AG09319 (cell line): ENCODE measurements at regions not wholly inside any gene's neighbourhood (a gene's known extent, or its start where the extent isn't known, plus 50 kb on each side); places are given as distances from the start of the nearest gene placed in this dataset.

Experiments
- DNase-seq: peaks from one replicate; pipeline ENCODE4 v3.0.0-alpha.2; 2010; ENCODE audit warnings: low read depth; ENCODE audit errors: extremely low read depth
- TF ChIP-seq, protein P1 (sequence below): IDR thresholded peaks from 2 replicates; pipeline ENCODE4 v1.5.1; 2011; ENCODE audit warnings: low read depth, mild to moderate bottlenecking, inconsistent platforms, low read length, moderate library complexity

DNA sequence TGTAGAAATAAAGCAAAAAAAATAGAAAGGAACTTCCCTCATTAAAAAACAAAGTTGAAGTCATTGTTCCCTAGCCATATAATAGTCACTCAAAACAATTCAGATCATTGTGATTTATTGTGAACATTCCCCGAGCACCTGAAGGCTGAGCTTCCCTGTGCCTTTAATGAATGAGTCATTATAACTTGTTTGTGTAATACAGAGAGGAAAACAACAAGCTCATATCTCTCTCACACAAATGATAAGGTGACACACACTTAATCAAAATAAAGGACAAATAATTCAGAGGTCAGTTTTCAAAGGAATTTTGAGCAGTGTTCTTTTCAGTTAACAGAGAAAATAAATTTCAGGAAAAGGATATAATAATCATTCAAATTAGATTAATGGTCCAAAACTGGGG is 326.2 kb downstream of the DUSP10 start:
- TF ChIP-seq, protein P1, sequence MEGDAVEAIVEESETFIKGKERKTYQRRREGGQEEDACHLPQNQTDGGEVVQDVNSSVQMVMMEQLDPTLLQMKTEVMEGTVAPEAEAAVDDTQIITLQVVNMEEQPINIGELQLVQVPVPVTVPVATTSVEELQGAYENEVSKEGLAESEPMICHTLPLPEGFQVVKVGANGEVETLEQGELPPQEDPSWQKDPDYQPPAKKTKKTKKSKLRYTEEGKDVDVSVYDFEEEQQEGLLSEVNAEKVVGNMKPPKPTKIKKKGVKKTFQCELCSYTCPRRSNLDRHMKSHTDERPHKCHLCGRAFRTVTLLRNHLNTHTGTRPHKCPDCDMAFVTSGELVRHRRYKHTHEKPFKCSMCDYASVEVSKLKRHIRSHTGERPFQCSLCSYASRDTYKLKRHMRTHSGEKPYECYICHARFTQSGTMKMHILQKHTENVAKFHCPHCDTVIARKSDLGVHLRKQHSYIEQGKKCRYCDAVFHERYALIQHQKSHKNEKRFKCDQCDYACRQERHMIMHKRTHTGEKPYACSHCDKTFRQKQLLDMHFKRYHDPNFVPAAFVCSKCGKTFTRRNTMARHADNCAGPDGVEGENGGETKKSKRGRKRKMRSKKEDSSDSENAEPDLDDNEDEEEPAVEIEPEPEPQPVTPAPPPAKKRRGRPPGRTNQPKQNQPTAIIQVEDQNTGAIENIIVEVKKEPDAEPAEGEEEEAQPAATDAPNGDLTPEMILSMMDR: no peak
- no peak for DNase-seq

GRCh38 chr1:221416142-221416541 is 325.7 kb downstream of the DUSP10 start:
- TF ChIP-seq, protein P1: no peak
- no peak for DNase-seq

GRCh38 chr1:221416723-221417122 is 325.2 kb downstream of the DUSP10 start:
- DNase-seq: no peak
- TF ChIP-seq, protein P1: no peak

DNA sequence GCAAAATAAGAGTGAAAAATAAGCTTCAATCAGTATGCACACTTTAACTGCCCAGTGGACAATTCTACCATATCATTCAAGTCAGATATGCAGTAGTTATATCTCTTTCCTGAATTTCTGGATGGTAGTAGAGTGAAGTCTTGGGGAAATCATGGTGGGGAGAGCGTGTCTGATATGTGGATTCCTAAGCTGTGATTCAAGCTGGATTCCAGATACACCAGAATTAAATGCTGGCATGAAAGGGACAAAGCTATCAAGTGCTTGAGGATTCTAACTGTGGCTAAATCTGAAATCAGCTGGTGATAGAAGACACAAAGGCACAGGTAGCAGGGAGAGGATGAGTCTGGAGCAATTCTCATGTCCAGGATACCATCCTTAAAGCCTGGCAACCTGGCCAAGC is 323.5 kb downstream of the DUSP10 start:
- TF ChIP-seq, protein P1: no peak
- DNase-seq: no peak

GRCh38 chr1:221419513-221420095 is 322.3 kb downstream of the DUSP10 start:
- peak; percentile 51 for DNase-seq
- TF ChIP-seq, protein P1: no peak

GRCh38 chr1:221429264-221429663 is 312.6 kb downstream of the DUSP10 start:
- no peak for DNase-seq
- TF ChIP-seq, protein P1: no peak

DNA sequence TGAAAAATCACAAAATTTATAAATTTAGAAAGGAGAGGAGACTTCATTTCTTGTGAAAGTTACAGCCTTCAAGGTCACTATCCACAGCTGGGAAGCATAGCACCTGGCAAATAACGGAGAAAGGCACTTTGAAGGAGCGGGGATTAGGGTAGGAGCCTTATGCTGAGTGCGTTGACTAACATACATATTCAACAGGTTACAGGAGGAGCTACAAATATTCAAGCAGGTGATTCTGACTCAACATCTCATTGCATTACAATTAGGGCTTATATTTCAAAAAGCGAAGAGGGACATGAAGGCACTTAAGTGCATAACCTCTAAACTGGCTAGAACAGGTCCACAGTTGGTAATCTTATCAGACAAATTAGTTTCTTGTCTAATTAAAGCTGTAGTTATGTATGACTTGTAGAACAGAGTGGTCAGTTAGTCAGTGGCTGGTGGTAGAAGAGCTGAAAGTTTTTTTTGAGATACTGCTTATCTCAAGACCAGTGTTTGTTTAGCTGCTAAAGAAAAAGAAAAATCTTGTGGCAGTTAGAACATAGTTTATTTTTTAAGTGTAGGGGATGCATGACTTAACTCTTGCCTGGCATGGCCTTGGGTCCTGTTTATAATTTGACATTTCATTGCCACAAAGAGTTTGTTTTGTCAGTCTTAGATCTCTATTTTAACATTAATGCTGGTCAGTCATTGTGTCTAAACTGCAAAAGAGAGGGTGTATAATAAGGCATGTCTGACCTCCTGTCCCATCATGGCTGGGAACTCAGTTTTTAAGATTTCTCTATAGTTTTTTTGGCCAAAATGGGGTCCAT is 311.5 kb downstream of the DUSP10 start:
- TF ChIP-seq, protein P1: no peak
- DNase-seq: no peak
